ENCODE measurements at regions not wholly inside any gene's neighbourhood (a gene's known extent, or its start where the extent isn't known, plus 50 kb on each side); places are given as distances from the start of the nearest gene placed in this dataset.

- TF ChIP-seq OVOL2 (CRISPR knock-in tag; IDR thresholded peaks at IDR 0.05; ENCODE audit: borderline replicate concordance) (no peak), NR1H2 (CRISPR knock-in tag; IDR thresholded peaks at IDR 0.05) (no peak), GRHL2 (CRISPR knock-in tag; IDR thresholded peaks at IDR 0.05; ENCODE audit: insufficient replicate concordance, severe bottlenecking) (no peak), CTCF (IDR thresholded peaks at IDR 0.05) (no peak)
- TF ChIP-seq, protein P1, sequence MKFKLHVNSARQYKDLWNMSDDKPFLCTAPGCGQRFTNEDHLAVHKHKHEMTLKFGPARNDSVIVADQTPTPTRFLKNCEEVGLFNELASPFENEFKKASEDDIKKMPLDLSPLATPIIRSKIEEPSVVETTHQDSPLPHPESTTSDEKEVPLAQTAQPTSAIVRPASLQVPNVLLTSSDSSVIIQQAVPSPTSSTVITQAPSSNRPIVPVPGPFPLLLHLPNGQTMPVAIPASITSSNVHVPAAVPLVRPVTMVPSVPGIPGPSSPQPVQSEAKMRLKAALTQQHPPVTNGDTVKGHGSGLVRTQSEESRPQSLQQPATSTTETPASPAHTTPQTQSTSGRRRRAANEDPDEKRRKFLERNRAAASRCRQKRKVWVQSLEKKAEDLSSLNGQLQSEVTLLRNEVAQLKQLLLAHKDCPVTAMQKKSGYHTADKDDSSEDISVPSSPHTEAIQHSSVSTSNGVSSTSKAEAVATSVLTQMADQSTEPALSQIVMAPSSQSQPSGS (CRISPR knock-in tag; IDR thresholded peaks at IDR 0.05; ENCODE audit: borderline replicate concordance, low read depth), result no peak
These were observed 107.5 kb downstream of the ERMARD start (continued) for GRCh38 chr6:169858935-169859351.

- Mint-ChIP-seq H3K36me3 (peaks cover 12% of the 10 kb centered on the region), H3K9me3 (peaks cover 32% of the 10 kb centered on the region), H3K4me1 (no peaks in the 10 kb centered on the region), H3K27ac (no peak overlapping the region), H3K27me3 (ENCODE audit: low read depth) (no peaks in the 10 kb centered on the region), H3K4me3 (no peak overlapping the region)
- DNase-seq (ENCODE audit: low spot score) (no peak), ATAC-seq (no peak)
- POLR2A ChIA-PET, result no interaction called here
- no peak for TF ChIP-seq PRRX2 (CRISPR knock-in tag; IDR thresholded peaks at IDR 0.05)
- TF ChIP-seq, protein P2, sequence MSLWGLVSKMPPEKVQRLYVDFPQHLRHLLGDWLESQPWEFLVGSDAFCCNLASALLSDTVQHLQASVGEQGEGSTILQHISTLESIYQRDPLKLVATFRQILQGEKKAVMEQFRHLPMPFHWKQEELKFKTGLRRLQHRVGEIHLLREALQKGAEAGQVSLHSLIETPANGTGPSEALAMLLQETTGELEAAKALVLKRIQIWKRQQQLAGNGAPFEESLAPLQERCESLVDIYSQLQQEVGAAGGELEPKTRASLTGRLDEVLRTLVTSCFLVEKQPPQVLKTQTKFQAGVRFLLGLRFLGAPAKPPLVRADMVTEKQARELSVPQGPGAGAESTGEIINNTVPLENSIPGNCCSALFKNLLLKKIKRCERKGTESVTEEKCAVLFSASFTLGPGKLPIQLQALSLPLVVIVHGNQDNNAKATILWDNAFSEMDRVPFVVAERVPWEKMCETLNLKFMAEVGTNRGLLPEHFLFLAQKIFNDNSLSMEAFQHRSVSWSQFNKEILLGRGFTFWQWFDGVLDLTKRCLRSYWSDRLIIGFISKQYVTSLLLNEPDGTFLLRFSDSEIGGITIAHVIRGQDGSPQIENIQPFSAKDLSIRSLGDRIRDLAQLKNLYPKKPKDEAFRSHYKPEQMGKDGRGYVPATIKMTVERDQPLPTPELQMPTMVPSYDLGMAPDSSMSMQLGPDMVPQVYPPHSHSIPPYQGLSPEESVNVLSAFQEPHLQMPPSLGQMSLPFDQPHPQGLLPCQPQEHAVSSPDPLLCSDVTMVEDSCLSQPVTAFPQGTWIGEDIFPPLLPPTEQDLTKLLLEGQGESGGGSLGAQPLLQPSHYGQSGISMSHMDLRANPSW (CRISPR knock-in tag; conservative IDR thresholded peaks at IDR 0.05; ENCODE audit: low read depth), result no peak
- TF ChIP-seq HMGA2 (CRISPR knock-in tag; IDR thresholded peaks at IDR 0.05), result no peak
- TF ChIP-seq, protein P3, sequence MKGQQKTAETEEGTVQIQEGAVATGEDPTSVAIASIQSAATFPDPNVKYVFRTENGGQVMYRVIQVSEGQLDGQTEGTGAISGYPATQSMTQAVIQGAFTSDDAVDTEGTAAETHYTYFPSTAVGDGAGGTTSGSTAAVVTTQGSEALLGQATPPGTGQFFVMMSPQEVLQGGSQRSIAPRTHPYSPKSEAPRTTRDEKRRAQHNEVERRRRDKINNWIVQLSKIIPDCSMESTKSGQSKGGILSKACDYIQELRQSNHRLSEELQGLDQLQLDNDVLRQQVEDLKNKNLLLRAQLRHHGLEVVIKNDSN (CRISPR knock-in tag; IDR thresholded peaks at IDR 0.05), result no peak
- TF ChIP-seq MYBL2 (CRISPR knock-in tag; IDR thresholded peaks at IDR 0.05), result no peak
- no peak for TF ChIP-seq SOX15 (CRISPR knock-in tag; IDR thresholded peaks at IDR 0.05)
- no peak for TF ChIP-seq TEAD1 (CRISPR knock-in tag; IDR thresholded peaks at IDR 0.05)
- no peak for TF ChIP-seq ZNF317 (CRISPR knock-in tag; IDR thresholded peaks at IDR 0.05; ENCODE audit: borderline replicate concordance, low read depth)
- TF ChIP-seq ZMAT4 (CRISPR knock-in tag; IDR thresholded peaks at IDR 0.05), result no peak
- no peak for TF ChIP-seq ZNF396 (CRISPR knock-in tag; IDR thresholded peaks at IDR 0.05; ENCODE audit: borderline replicate concordance)
- TF ChIP-seq, protein P4, sequence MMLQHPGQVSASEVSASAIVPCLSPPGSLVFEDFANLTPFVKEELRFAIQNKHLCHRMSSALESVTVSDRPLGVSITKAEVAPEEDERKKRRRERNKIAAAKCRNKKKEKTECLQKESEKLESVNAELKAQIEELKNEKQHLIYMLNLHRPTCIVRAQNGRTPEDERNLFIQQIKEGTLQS (CRISPR knock-in tag; conservative IDR thresholded peaks at IDR 0.05), result no peak
- TF ChIP-seq OVOL2 (CRISPR knock-in tag; IDR thresholded peaks at IDR 0.05; ENCODE audit: borderline replicate concordance), result no peak
- TF ChIP-seq, protein P5, sequence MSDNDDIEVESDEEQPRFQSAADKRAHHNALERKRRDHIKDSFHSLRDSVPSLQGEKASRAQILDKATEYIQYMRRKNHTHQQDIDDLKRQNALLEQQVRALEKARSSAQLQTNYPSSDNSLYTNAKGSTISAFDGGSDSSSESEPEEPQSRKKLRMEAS (CRISPR knock-in tag; IDR thresholded peaks at IDR 0.05), result no peak
- no peak for TF ChIP-seq FOXJ3 (CRISPR knock-in tag; IDR thresholded peaks at IDR 0.05; ENCODE audit: borderline replicate concordance)
- TF ChIP-seq ZBTB21 (CRISPR knock-in tag; IDR thresholded peaks at IDR 0.05; ENCODE audit: borderline replicate concordance), result no peak
- no peak for TF ChIP-seq EMX1 (CRISPR knock-in tag; IDR thresholded peaks at IDR 0.05)
- no peak for TF ChIP-seq ZNF281 (CRISPR knock-in tag; IDR thresholded peaks at IDR 0.05)
- TF ChIP-seq JAZF1 (CRISPR knock-in tag; IDR thresholded peaks at IDR 0.05), result no peak
- CTCF ChIA-PET, result interaction anchor here (2.3 kb wide), 1 partner anchor 27 kb away, joined by 7 read pairs; no protein-coding TSS in a partner anchor
These were observed 107.0 kb downstream of the ERMARD start for GRCh38 chr6:169858293-169858934.

Data from WTC11 (cell line).